ENCODE measurements at regions not wholly inside any gene's neighbourhood (a gene's known extent, or its start where the extent isn't known, plus 50 kb on each side); places are given as distances from the start of the nearest gene placed in this dataset.
A peak's percentile ranks its signal among the peaks of the same experiment; 100 is the strongest.

DNA sequence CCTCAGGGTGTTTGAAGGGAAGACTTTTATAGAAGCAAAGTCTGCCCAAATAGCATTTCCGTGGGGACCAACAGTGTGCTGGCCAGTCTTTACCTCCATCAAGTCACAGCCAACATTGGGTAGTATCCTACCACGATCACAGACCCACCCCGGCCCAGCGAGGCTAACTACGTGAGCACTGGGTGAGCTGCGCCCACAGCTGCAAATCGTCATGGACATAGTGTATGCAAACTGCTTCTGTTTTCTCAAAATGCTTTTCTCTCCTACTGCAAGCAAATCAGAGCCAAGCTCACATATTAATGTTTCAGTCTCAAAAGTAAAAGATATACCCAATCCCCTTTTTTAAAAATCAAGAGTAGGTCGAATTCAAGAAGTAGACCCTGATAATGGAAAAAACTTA, 592.8 kb upstream of the CDH4 start:
- peaks cover 14% of the 10 kb centered on the region for H3K4me1 ChIP-seq

DNA sequence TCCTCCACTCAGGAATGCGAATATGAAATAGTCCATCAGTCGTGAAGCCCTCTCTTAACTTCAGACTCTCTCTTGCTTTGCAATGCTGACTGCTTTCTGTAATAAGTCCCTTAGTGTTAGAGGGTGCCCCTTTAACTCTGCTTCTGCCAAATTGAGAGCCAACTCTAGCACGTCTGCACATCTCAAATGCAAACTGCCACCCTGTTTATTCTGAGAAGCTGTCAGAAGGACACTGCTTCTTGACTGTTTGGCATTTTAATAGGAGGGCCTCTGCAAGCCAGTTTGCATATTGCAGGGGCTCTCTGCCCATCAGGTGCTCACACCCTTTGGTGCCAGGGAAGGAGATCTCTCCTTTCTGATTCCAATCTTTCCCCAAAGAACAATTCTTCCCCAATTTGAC, 589.8 kb upstream of the CDH4 start:
- H3K79me2 ChIP-seq (ENCODE audit: low read depth), result no peaks in the 10 kb centered on the region
- no peaks in the 10 kb centered on the region for H3K36me3 Mint-ChIP-seq
- DNase-seq (ENCODE audit: low spot score), result no peak
- H3K4me3 ChIP-seq, result no peak overlapping the region
- no peaks in the 10 kb centered on the region for H3K9me3 Mint-ChIP-seq
- H3K27ac Mint-ChIP-seq, result no peak overlapping the region
- no peak overlapping the region for H3K27ac ChIP-seq
- no peaks in the 10 kb centered on the region for H3K36me3 ChIP-seq
- no peaks in the 10 kb centered on the region for H3F3A ChIP-seq (ENCODE audit: low read depth)
- H3K4me1 Mint-ChIP-seq, result peaks cover 20% of the 10 kb centered on the region
- no peaks in the 10 kb centered on the region for H3K27me3 ChIP-seq
- H3K9ac ChIP-seq, result no peak overlapping the region
- no peak overlapping the region for H3K4me3 Mint-ChIP-seq
- no peak overlapping the region for H3K4me2 ChIP-seq
- TF ChIP-seq, protein P1, sequence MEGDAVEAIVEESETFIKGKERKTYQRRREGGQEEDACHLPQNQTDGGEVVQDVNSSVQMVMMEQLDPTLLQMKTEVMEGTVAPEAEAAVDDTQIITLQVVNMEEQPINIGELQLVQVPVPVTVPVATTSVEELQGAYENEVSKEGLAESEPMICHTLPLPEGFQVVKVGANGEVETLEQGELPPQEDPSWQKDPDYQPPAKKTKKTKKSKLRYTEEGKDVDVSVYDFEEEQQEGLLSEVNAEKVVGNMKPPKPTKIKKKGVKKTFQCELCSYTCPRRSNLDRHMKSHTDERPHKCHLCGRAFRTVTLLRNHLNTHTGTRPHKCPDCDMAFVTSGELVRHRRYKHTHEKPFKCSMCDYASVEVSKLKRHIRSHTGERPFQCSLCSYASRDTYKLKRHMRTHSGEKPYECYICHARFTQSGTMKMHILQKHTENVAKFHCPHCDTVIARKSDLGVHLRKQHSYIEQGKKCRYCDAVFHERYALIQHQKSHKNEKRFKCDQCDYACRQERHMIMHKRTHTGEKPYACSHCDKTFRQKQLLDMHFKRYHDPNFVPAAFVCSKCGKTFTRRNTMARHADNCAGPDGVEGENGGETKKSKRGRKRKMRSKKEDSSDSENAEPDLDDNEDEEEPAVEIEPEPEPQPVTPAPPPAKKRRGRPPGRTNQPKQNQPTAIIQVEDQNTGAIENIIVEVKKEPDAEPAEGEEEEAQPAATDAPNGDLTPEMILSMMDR (IDR thresholded peaks at IDR 0.05), result no peak
- TF ChIP-seq EZH2phosphoT487 (IDR thresholded peaks at IDR 0.05), result no peak
- TF ChIP-seq EZH2 (IDR thresholded peaks at IDR 0.05), result no peak
- H3K27me3 Mint-ChIP-seq (ENCODE audit: insufficient read depth, low read depth), result no peaks in the 10 kb centered on the region
- H3K4me1 ChIP-seq, result peaks cover 14% of the 10 kb centered on the region
- no peaks in the 10 kb centered on the region for H4K20me1 ChIP-seq (ENCODE audit: low read depth)
- no peaks in the 10 kb centered on the region for H3K9me3 ChIP-seq (ENCODE audit: low read depth)
- H2AFZ ChIP-seq (replicated peaks), result peak overlapping the region; percentile 18

More for the DNA sequence above, 592.8 kb upstream of the CDH4 start:
- Histone ChIP-seq H3K79me2 (ENCODE audit: low read depth) (no peaks in the 10 kb centered on the region), H3K36me3 (no peaks in the 10 kb centered on the region), H2AFZ (replicated peaks) (peak overlapping the region; percentile 76), H3K9ac (no peak overlapping the region), H4K20me1 (ENCODE audit: low read depth) (no peaks in the 10 kb centered on the region), H3F3A (ENCODE audit: low read depth) (no peaks in the 10 kb centered on the region), H3K4me3 (no peak overlapping the region), H3K27ac (no peak overlapping the region), H3K4me2 (no peak overlapping the region), H3K27me3 (no peaks in the 10 kb centered on the region), H3K9me3 (ENCODE audit: low read depth) (no peaks in the 10 kb centered on the region)
- H3K36me3 Mint-ChIP-seq, result no peaks in the 10 kb centered on the region
- no peak overlapping the region for H3K4me3 Mint-ChIP-seq
- no peak overlapping the region for H3K27ac Mint-ChIP-seq
- H3K27me3 Mint-ChIP-seq (ENCODE audit: insufficient read depth, low read depth), result no peaks in the 10 kb centered on the region
- no peak for DNase-seq (ENCODE audit: low spot score)
- peaks cover 30% of the 10 kb centered on the region for H3K4me1 Mint-ChIP-seq
- TF ChIP-seq EZH2phosphoT487 (IDR thresholded peaks at IDR 0.05) (no peak), EZH2 (IDR thresholded peaks at IDR 0.05) (no peak)
- TF ChIP-seq, protein P1 (IDR thresholded peaks at IDR 0.05), result no peak
- peaks cover 11% of the 10 kb centered on the region for H3K9me3 Mint-ChIP-seq

DNA sequence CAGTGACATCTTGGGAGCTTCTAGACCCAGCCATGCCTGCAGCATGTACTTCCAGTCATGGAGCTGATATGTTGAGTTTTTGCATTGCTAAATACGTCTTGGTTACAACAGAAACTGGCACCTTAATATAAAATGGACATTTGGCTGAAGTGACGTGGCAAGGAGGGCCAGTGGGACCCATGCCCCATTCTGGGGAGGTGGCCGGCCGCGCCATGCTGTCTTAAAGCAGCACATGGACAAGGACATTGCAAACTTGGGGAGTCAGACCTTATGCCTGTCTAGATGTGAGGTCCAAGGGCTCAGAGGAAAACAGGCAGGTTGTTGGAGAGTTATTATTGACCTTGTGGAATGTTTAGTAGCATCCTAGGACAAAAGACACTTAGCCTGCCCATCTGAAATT, 588.0 kb upstream of the CDH4 start:
- Mint-ChIP-seq H3K27ac (no peak overlapping the region), H3K9me3 (no peaks in the 10 kb centered on the region), H3K4me3 (no peak overlapping the region), H3K27me3 (ENCODE audit: insufficient read depth, low read depth) (no peaks in the 10 kb centered on the region), H3K36me3 (no peaks in the 10 kb centered on the region), H3K4me1 (peaks cover 15% of the 10 kb centered on the region)
- Histone ChIP-seq H4K20me1 (ENCODE audit: low read depth) (no peaks in the 10 kb centered on the region), H3K4me1 (peaks cover 8% of the 10 kb centered on the region), H2AFZ (replicated peaks) (no peak overlapping the region), H3K36me3 (no peaks in the 10 kb centered on the region), H3K9ac (no peak overlapping the region), H3F3A (ENCODE audit: low read depth) (no peaks in the 10 kb centered on the region), H3K27me3 (no peaks in the 10 kb centered on the region), H3K4me2 (no peak overlapping the region), H3K9me3 (ENCODE audit: low read depth) (no peaks in the 10 kb centered on the region), H3K79me2 (ENCODE audit: low read depth) (no peaks in the 10 kb centered on the region), H3K4me3 (no peak overlapping the region), H3K27ac (no peak overlapping the region)
- TF ChIP-seq EZH2phosphoT487 (IDR thresholded peaks at IDR 0.05) (no peak), EZH2 (IDR thresholded peaks at IDR 0.05) (no peak)
- TF ChIP-seq, protein P1 (IDR thresholded peaks at IDR 0.05), result no peak
- no peak for DNase-seq (ENCODE audit: low spot score)
